GM23338 (cell line): ENCODE measurements at regions not wholly inside any gene's neighbourhood (a gene's known extent, or its start where the extent isn't known, plus 50 kb on each side); places are given as distances from the start of the nearest gene placed in this dataset.

Experiments
- ATAC-seq: fragments of 200-7000 bp; cut with Tn5 transposase; 3 replicates; pipeline ENCODE4 v1.9.1; 2020
- DNase-seq: peaks from one replicate; pipeline ENCODE4 v3.0.0-alpha.2; 2015; ENCODE audit warnings: low spot score
- H2AFZ ChIP-seq: fragments of 200-600 bp; sonication (generic); 2 replicates; pipeline ENCODE4 v1.8.0; 2016; ENCODE audit warnings: antibody characterized with exemption, mild to moderate bottlenecking, moderate library complexity
- H3F3A ChIP-seq: fragments of 200-600 bp; sonication (generic); replicated peaks from 2 replicates; pipeline ENCODE4 v1.8.0; 2017; ENCODE audit warnings: antibody characterized with exemption, mixed run types, low read depth
- H3K27ac ChIP-seq: fragments of 200-600 bp; sonication (generic); 2 replicates; pipeline ENCODE4 v1.6.1; 2016; ENCODE audit warnings: low read depth
- H3K27me3 ChIP-seq: fragments of 200-600 bp; sonication (generic); 2 replicates; pipeline ENCODE4 v1.8.0; 2016; ENCODE audit warnings: mild to moderate bottlenecking, mixed run types, moderate library complexity; ENCODE audit not compliant: insufficient read depth
- H3K36me3 ChIP-seq: fragments of 200-600 bp; sonication (generic); 2 replicates; pipeline ENCODE4 v1.8.0; 2016; ENCODE audit warnings: mild to moderate bottlenecking; ENCODE audit not compliant: insufficient read depth
- H3K4me1 ChIP-seq: fragments of 200-600 bp; sonication (generic); 2 replicates; pipeline ENCODE4 v1.8.0; 2016; ENCODE audit warnings: mild to moderate bottlenecking, moderate library complexity; ENCODE audit not compliant: insufficient read depth
- H3K4me2 ChIP-seq: fragments of 200-600 bp; sonication (generic); 2 replicates; pipeline ENCODE4 v1.7.1; 2017; ENCODE audit warnings: mixed run types
- H3K4me3 ChIP-seq: fragments of 200-600 bp; sonication (generic); 2 replicates; pipeline ENCODE4 v1.6.1; 2016; ENCODE audit warnings: mixed run types
- H3K79me2 ChIP-seq: fragments of 200-600 bp; sonication (generic); replicated peaks from 2 replicates; pipeline ENCODE4 v1.8.0; 2017; ENCODE audit warnings: mild to moderate bottlenecking; ENCODE audit not compliant: insufficient read depth
- H3K9me2 ChIP-seq: fragments of 200-600 bp; sonication (generic); 2 replicates; pipeline ENCODE4 v1.8.0; 2017; ENCODE audit not compliant: insufficient read depth
- H4K20me1 ChIP-seq: fragments of 200-600 bp; sonication (generic); replicated peaks from 2 replicates; pipeline ENCODE4 v1.8.0; 2017; ENCODE audit warnings: mild to moderate bottlenecking; ENCODE audit not compliant: insufficient read depth
- H3K27ac Mint-ChIP-seq: 2 replicates; pipeline ENCODE4 v1.8.0; 2020; ENCODE audit warnings: inconsistent platforms, mild to moderate bottlenecking, moderate library complexity, mixed read lengths
- H3K27me3 Mint-ChIP-seq: 3 replicates; pipeline ENCODE4 v1.8.0; 2022; ENCODE audit warnings: low read depth, mild to moderate bottlenecking, moderate library complexity, mixed read lengths, inconsistent platforms; ENCODE audit not compliant: insufficient read depth, poor library complexity
- H3K36me3 Mint-ChIP-seq: 3 replicates; pipeline ENCODE4 v1.8.0; 2021; ENCODE audit warnings: low read depth, mild to moderate bottlenecking, inconsistent platforms, moderate library complexity, mixed read lengths
- H3K4me1 Mint-ChIP-seq: 3 replicates; pipeline ENCODE4 v1.8.0; 2020; ENCODE audit warnings: mild to moderate bottlenecking, inconsistent platforms, mixed read lengths
- H3K4me3 Mint-ChIP-seq: 3 replicates; pipeline ENCODE4 v1.8.0; 2021; ENCODE audit warnings: moderate library complexity, mild to moderate bottlenecking, inconsistent platforms, mixed read lengths
- H3K9me3 Mint-ChIP-seq: 3 replicates; pipeline ENCODE4 v1.8.0; 2020; ENCODE audit warnings: moderate library complexity, mild to moderate bottlenecking, inconsistent platforms, mixed read lengths
- CREB1 ChIP-seq: fragments of 250-450 bp; sonication (Bioruptor Pico); IDR thresholded peaks from 2 replicates; pipeline ENCODE4 v1.5.0; 2020; ENCODE audit warnings: low read depth, mild to moderate bottlenecking, moderate library complexity
- CTCF ChIP-seq, 2 experiments: fragments of 200-600 bp in 1 of 2; sonication (generic) in 1 of 2; conservative IDR thresholded peaks; 2 replicates each; pipeline versions ENCODE4 v1.5.1 to v1.6.1; 2016 to 2017; ENCODE audit warnings: antibody characterized with exemption in 2 of 2, low read depth in 2 of 2, mild to moderate bottlenecking in 2 of 2, moderate library complexity in 1 of 2
- ETS1 ChIP-seq: IDR thresholded peaks from 2 replicates; pipeline ENCODE4 v1.6.1; 2016; ENCODE audit warnings: antibody characterized with exemption
- EZH2 ChIP-seq: fragments of 200-600 bp; sonication (generic); IDR thresholded peaks from one replicate; pipeline ENCODE4 v1.8.0; 2017; ENCODE audit warnings: antibody characterized with exemption, mild to moderate bottlenecking, low read depth; ENCODE audit not compliant: unreplicated experiment
- EZH2phosphoT487 ChIP-seq: fragments of 200-600 bp; sonication (generic); IDR thresholded peaks from one replicate; pipeline ENCODE4 v1.8.1; 2018; ENCODE audit warnings: antibody characterized with exemption; ENCODE audit not compliant: unreplicated experiment
- JUNB ChIP-seq: IDR thresholded peaks from one replicate; pipeline ENCODE4 v1.6.1; 2016; ENCODE audit warnings: antibody characterized with exemption; ENCODE audit not compliant: unreplicated experiment
- NANOG ChIP-seq: IDR thresholded peaks from 2 replicates; pipeline ENCODE4 v1.6.1; 2016; ENCODE audit warnings: antibody characterized with exemption, borderline replicate concordance
- POLR2AphosphoS5 ChIP-seq: IDR thresholded peaks from 2 replicates; pipeline ENCODE4 v1.6.1; 2016; ENCODE audit warnings: antibody characterized with exemption, low read depth
- REST ChIP-seq: IDR thresholded peaks from one replicate; pipeline ENCODE4 v1.6.1; 2018; ENCODE audit warnings: antibody characterized with exemption; ENCODE audit not compliant: unreplicated experiment
- STAT1 ChIP-seq: IDR thresholded peaks from one replicate; pipeline ENCODE4 v1.6.1; 2016; ENCODE audit warnings: antibody characterized with exemption; ENCODE audit not compliant: unreplicated experiment
- ZNF114 ChIP-seq: fragments of 250-450 bp; sonication (Bioruptor Pico); IDR thresholded peaks from 2 replicates; pipeline ENCODE4 v1.5.0; 2020; ENCODE audit warnings: mild to moderate bottlenecking, moderate library complexity
- ZNF331 ChIP-seq: fragments of 250-450 bp; sonication (Bioruptor Pico); IDR thresholded peaks from 2 replicates; pipeline ENCODE4 v1.5.0; 2020; ENCODE audit warnings: low read depth, mild to moderate bottlenecking, moderate library complexity
- ZNF462 ChIP-seq: fragments of 250-450 bp; sonication (Bioruptor Pico); IDR thresholded peaks from 2 replicates; pipeline ENCODE4 v1.5.0; 2020; ENCODE audit warnings: mild to moderate bottlenecking, moderate library complexity

- TF ChIP-seq ZNF462 (no peak), EZH2phosphoT487 (no peak)
Measured at GRCh38 chr15:29593111-29593510, 229.2 kb downstream of the TJP1 start (continued).

- no peak for ATAC-seq
- H3K4me3 Mint-ChIP-seq = no peak overlapping the region
- TF ChIP-seq NANOG (no peak), POLR2AphosphoS5 (no peak), EZH2phosphoT487 (no peak), ZNF114 (CRISPR knock-in tag) (no peak), CTCF (conservative IDR thresholded peaks at IDR 0.05; ENCODE audit: low read depth in 2 of 2) (no peak), ETS1 (no peak), JUNB (no peak), STAT1 (no peak), ZNF331 (CRISPR knock-in tag) (no peak), EZH2 (no peak), CREB1 (CRISPR knock-in tag) (no peak), REST (no peak)
- H3K27me3 Mint-ChIP-seq = peaks cover 2% of the 10 kb centered on the region
- no peaks in the 10 kb centered on the region for H3K36me3 ChIP-seq
- H3K9me2 ChIP-seq = no peaks in the 10 kb centered on the region; the same call in 1 of the 2 replicates
- no peaks in the 10 kb centered on the region for H3K36me3 Mint-ChIP-seq
- H3K27ac Mint-ChIP-seq = no peak overlapping the region
- H3F3A ChIP-seq = no peaks in the 10 kb centered on the region
- no peak overlapping the region for H2AFZ ChIP-seq
- H3K4me1 Mint-ChIP-seq = peaks cover 6% of the 10 kb centered on the region; the same call in 2 of the 3 replicates
- H3K27me3 ChIP-seq = no peaks in the 10 kb centered on the region
- DNase-seq = no peak
- no peak overlapping the region for H3K4me2 ChIP-seq
- H3K4me3 ChIP-seq = no peak overlapping the region
- no peaks in the 10 kb centered on the region for H3K4me1 ChIP-seq
- no peaks in the 10 kb centered on the region for H3K79me2 ChIP-seq
- H3K9me3 Mint-ChIP-seq = no peaks in the 10 kb centered on the region
- H3K27ac ChIP-seq = no peak overlapping the region
- H4K20me1 ChIP-seq = no peaks in the 10 kb centered on the region
Measured at GRCh38 chr15:29590701-29591100, 231.6 kb downstream of the TJP1 start.
